CD4-positive, alpha-beta T cell (primary cell): ENCODE measurements at regions not wholly inside any gene's neighbourhood (a gene's known extent, or its start where the extent isn't known, plus 50 kb on each side); places are given as distances from the start of the nearest gene placed in this dataset.

Experiments used
- ATAC-seq: fragments of 200-7000 bp; cut with Tn5 transposase; one replicate; pipeline ENCODE4 v1.10.0; 2022; ENCODE audit warnings: mild to moderate bottlenecking; ENCODE audit not compliant: poor library complexity
- CTCF ChIA-PET: fragments of 350-600 bp; sonication (Branson Sonifier 250); formaldehyde crosslinking; loops from one replicate; lab custom pipeline; 2021; ENCODE audit warnings: antibody characterized with exemption, inconsistent platforms; lab: Charles Lee
- POLR2A ChIA-PET: fragments of 350-600 bp; sonication (Branson Sonifier 250); formaldehyde crosslinking; loops from one replicate; lab custom pipeline; 2021; ENCODE audit warnings: antibody characterized with exemption, inconsistent platforms; lab: Charles Lee
- DNase-seq, 14 experiments: peaks; one replicate each; pipeline ENCODE4 v3.0.0-alpha.2; 2013 to 2020; ENCODE audit warnings: mixed read lengths in 2 of 14
- H3K27ac ChIP-seq, 2 donors: one replicate each; pipeline versions ENCODE4 v1.5.1 to v1.7.0; 2013; ENCODE audit warnings: low read length in 2 of 2, low read depth in 1 of 2, mild to moderate bottlenecking in 1 of 2
- H3K27me3 ChIP-seq, 2 experiments: 1 replicate in 1 of 2; 2 replicates in 1 of 2; pipeline versions ENCODE4 v1.6.1 to v1.7.0; 2013; ENCODE audit warnings: low read length in 2 of 2, control low read depth in 1 of 2, mild to moderate bottlenecking in 1 of 2, moderate library complexity in 1 of 2; ENCODE audit not compliant: insufficient read depth in 2 of 2, control insufficient read depth in 1 of 2
- H3K36me3 ChIP-seq: one replicate; pipeline ENCODE4 v1.6.1; 2013; ENCODE audit warnings: low read length, control low read depth; ENCODE audit not compliant: insufficient read depth
- H3K4me1 ChIP-seq: one replicate; pipeline ENCODE4 v1.6.1; 2013; ENCODE audit warnings: low read length, control low read depth; ENCODE audit not compliant: insufficient read depth
- H3K4me3 ChIP-seq: one replicate; pipeline ENCODE4 v1.5.1; 2013; ENCODE audit warnings: mild to moderate bottlenecking, low read length, moderate library complexity
- H3K9me3 ChIP-seq, 2 experiments: 1 replicate in 1 of 2; 2 replicates in 1 of 2; pipeline versions ENCODE4 v1.6.1 to v1.7.0; 2013; ENCODE audit warnings: low read length in 2 of 2, mild to moderate bottlenecking in 2 of 2, control low read depth in 1 of 2, moderate library complexity in 1 of 2; ENCODE audit not compliant: control insufficient read depth in 1 of 2, insufficient read depth in 1 of 2
- H3K27ac Mint-ChIP-seq: one replicate; pipeline ENCODE4 v1.8.0; 2020; ENCODE audit warnings: mixed read lengths
- H3K27me3 Mint-ChIP-seq: one replicate; pipeline ENCODE4 v1.8.0; 2021; ENCODE audit warnings: mixed read lengths
- H3K36me3 Mint-ChIP-seq: one replicate; pipeline ENCODE4 v1.8.0; 2021; ENCODE audit warnings: low read depth, mixed read lengths
- H3K4me1 Mint-ChIP-seq: one replicate; pipeline ENCODE4 v1.8.0; 2021; ENCODE audit warnings: low read depth, mixed read lengths
- H3K4me3 Mint-ChIP-seq: one replicate; pipeline ENCODE4 v1.8.0; 2020; ENCODE audit warnings: mild to moderate bottlenecking, mixed read lengths
- H3K9me3 Mint-ChIP-seq: one replicate; pipeline ENCODE4 v1.8.0; 2020; ENCODE audit warnings: mixed read lengths
- intact Hi-C, 2 experiments: fragments of 100-400 bp; cut with DNase I in 1 of 2; cut with micrococcal nuclease in 1 of 2; formaldehyde crosslinking; loops; one replicate each; pipeline versions ENCODE4 v1.15.1 to v1.9.0; 2023 to 2025; cut with DNase I, micrococcal nuclease
- TF ChIP-seq, protein P1 (sequence below): fragments of 200-600 bp; IDR thresholded peaks from one replicate; pipeline ENCODE4 v1.8.0; 2022; ENCODE audit warnings: antibody characterized with exemption, mild to moderate bottlenecking

DNA sequence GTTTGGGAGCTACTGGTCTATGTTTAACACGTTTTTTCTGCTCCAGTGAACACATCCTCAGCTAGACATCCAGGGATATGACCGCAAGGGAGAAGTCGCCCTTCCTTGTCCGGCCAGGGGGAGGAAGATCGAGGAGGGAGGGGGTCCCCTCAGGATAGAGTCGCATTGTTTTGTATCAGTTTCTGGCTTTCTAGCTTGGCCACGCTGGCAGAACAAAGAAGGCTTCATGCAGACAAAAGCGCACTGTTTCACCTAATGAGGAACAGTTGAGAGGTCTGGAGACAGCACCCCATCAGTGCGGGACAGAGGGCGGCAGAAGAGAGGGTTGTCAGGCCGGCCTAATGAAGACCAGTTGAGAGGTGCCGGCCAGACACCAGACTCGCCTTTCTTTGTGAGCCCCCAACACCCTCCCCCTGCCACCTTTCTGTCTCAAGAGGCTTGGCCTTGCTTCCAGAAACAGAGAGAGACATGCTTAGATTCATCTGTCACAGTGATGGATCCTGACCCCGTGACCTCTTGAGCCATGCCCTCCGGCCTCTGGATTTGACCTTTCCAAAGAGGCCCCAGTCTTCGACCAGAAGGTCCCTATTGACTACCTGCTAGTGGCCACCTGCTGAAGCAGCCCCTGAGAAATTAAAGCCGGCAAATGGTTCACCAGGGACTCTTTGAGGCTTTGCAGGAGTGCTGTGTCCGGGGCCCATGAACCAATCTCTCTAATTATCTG, 254.7 kb upstream of the TBX3 start:
- no peak overlapping the region for H3K27ac Mint-ChIP-seq
- peaks cover 17% of the 10 kb centered on the region for H3K9me3 Mint-ChIP-seq
- Histone ChIP-seq H3K27ac (no peak overlapping the region), H3K9me3 (no peaks in the 10 kb centered on the region), H3K36me3 (no peaks in the 10 kb centered on the region), H3K4me3 (no peak overlapping the region), H3K27me3 (no peaks in the 10 kb centered on the region), H3K4me1 (no peaks in the 10 kb centered on the region)
- H3K4me1 Mint-ChIP-seq = no peaks in the 10 kb centered on the region
- TF ChIP-seq, protein P1, sequence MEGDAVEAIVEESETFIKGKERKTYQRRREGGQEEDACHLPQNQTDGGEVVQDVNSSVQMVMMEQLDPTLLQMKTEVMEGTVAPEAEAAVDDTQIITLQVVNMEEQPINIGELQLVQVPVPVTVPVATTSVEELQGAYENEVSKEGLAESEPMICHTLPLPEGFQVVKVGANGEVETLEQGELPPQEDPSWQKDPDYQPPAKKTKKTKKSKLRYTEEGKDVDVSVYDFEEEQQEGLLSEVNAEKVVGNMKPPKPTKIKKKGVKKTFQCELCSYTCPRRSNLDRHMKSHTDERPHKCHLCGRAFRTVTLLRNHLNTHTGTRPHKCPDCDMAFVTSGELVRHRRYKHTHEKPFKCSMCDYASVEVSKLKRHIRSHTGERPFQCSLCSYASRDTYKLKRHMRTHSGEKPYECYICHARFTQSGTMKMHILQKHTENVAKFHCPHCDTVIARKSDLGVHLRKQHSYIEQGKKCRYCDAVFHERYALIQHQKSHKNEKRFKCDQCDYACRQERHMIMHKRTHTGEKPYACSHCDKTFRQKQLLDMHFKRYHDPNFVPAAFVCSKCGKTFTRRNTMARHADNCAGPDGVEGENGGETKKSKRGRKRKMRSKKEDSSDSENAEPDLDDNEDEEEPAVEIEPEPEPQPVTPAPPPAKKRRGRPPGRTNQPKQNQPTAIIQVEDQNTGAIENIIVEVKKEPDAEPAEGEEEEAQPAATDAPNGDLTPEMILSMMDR = no peak
- ATAC-seq (no peak), DNase-seq (no peak)
- H3K36me3 Mint-ChIP-seq = no peaks in the 10 kb centered on the region
- ChIA-PET POLR2A (no interaction called here), CTCF (no interaction called here)
- intact Hi-C loops = no loop called here
- H3K4me3 Mint-ChIP-seq = no peak overlapping the region
- no peaks in the 10 kb centered on the region for H3K27me3 Mint-ChIP-seq

DNA sequence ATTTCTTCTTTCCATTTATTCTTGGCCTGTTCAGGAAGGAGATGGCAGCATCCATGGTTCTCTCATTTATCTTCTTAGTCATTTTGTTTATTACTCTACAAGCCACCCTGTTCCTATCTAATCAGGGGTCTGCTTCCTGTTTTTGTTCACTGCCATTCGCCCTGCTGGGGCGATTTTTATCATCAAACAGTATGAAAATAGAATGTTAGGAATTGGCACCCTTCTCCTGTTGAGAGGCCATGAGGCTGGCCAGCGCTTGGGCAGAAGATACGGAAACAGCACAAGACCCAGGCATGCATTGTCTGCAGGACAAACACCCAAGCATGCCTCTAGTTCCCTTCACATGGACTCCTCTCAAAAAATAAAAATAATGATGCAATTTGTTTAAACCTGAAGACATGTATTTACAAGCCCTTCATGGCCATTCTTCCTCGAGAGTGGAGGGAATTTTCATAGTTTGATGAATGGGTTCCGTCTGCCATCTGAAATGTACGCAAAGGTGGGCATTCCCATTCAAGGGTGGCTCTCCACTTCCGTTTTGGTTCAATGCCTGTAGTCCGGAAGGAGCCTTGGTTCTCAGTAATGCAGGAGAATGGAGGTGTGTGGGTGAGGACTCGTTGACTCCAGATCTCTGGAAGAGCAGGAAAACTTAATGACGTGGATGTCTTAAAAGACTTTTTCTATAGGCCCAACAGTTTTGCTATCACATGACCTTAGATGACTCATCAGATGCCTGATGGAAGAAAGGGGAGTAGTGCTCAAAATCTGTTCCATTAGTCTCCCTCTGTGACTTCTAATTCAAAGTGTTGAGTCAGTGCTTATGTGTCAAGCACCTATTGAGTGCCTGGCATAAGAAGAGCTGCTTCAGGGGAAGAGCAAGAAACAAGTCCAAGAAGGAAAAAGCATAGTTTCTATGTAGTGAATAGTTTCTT, 252.4 kb upstream of the TBX3 start:
- ATAC-seq = no peak
- H3K4me1 Mint-ChIP-seq = no peaks in the 10 kb centered on the region
- H3K27me3 ChIP-seq = no peaks in the 10 kb centered on the region
- no peaks in the 10 kb centered on the region for H3K27me3 Mint-ChIP-seq
- H3K36me3 Mint-ChIP-seq = no peaks in the 10 kb centered on the region
- no peak overlapping the region for H3K4me3 ChIP-seq
- no peaks in the 10 kb centered on the region for H3K36me3 ChIP-seq
- peaks cover 19% of the 10 kb centered on the region for H3K9me3 Mint-ChIP-seq
- ChIA-PET POLR2A (no interaction called here), CTCF (no interaction called here)
- intact Hi-C loops = no loop called here
- no peak overlapping the region for H3K27ac Mint-ChIP-seq
- DNase-seq = no peak
- H3K4me3 Mint-ChIP-seq = no peak overlapping the region
- peaks cover 0 to 4% of the 10 kb centered on the region in 2 experiments for H3K9me3 ChIP-seq
- H3K27ac ChIP-seq = no peak overlapping the region
- TF ChIP-seq, protein P1 = no peak
- no peaks in the 10 kb centered on the region for H3K4me1 ChIP-seq

DNA sequence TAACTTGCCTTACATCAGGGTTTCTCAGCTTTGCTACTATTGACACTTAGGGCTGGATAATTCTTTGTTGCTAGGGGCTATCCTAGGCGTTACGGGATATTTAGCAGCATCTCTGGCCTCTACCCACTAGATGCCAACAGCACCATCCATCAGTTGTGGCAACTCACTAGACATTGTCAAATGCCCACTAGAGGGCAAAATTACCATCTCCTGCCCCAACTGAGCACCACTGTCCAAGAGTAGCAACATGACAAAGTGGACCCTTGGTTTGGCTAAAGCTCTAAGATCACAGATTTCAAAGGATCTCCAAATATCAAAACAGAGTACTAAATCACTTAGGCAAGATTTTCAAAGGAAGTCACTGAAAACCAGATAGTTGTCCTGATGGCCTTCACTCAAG, 251.7 kb upstream of the TBX3 start:
- Histone ChIP-seq H3K4me1 (no peaks in the 10 kb centered on the region), H3K27ac (no peak overlapping the region), H3K4me3 (no peak overlapping the region), H3K27me3 (no peaks in the 10 kb centered on the region), H3K9me3 (peaks cover 0 to 4% of the 10 kb centered on the region in 2 experiments), H3K36me3 (no peaks in the 10 kb centered on the region)
- Mint-ChIP-seq H3K9me3 (peaks cover 21% of the 10 kb centered on the region), H3K4me1 (no peaks in the 10 kb centered on the region), H3K36me3 (no peaks in the 10 kb centered on the region), H3K27ac (no peak overlapping the region), H3K4me3 (no peak overlapping the region), H3K27me3 (no peaks in the 10 kb centered on the region)
- CTCF ChIA-PET = no interaction called here
- DNase-seq (no peak), ATAC-seq (no peak)
- TF ChIP-seq, protein P1 = no peak
- intact Hi-C loops = no loop called here
- POLR2A ChIA-PET = no interaction called here
